ENCODE measurements at regions not wholly inside any gene's neighbourhood (a gene's known extent, or its start where the extent isn't known, plus 50 kb on each side); places are given as distances from the start of the nearest gene placed in this dataset.
"Not testable (repeated sequence)": the region's sequence is repeated elsewhere in the genome, so short reads cannot be mapped to it uniquely, and the experiment has no call there.

DNA sequence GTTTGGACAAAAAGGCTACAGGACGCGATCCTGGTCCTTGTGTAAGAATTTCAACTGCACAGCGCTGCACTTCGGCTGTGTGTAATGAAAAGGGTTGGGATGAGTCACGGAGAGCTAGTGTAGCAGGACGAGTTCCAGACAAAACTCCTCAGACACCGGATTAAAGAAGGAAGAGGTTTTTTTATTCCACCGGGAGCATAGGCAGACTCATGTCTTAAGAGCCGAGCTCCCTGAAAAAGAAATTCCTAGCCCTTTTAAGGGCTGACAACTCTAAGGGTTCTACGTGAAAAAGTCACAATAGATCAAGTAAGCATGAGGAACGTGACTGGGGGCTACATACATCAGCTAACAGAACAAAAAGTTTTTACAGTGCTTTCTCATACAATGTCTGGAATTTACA is 54.8 kb upstream of the FAM90A1 start:
- not testable (repeated sequence) for H3K4me2 ChIP-seq (ENCODE audit: low read length); H2AFZ ChIP-seq (ENCODE audit: low read depth, low read length)

DNA sequence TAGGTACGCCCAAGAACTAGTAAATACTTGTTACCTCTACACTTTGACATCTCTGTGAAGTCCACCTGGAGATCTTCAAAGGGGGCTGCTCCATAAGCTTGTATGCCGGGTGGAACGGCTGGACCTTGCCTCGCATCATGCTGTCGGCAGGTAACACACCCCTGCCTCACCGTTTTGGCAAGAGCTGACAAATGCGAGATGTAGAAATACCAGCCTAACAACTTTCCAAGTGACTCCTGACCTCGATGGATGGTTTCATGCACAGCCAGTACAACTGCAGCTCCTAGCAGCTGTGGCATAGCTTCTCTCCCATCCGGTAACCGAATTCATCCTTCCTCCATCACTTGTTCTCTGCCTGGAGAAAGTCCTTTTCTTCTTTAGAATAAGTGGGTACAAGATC is 58.3 kb upstream of the FAM90A1 start:
- not testable (repeated sequence) for H3K9ac ChIP-seq (ENCODE audit: low read length); H3K4me1 ChIP-seq (ENCODE audit: low read length); H4K20me1 ChIP-seq (ENCODE audit: insufficient read depth, low read length); H3K36me3 ChIP-seq (replicated peaks; ENCODE audit: low read depth, low read length); H3K9me3 ChIP-seq (ENCODE audit: insufficient read depth, low read length); H3K27me3 ChIP-seq (ENCODE audit: low read depth, low read length); H3K4me2 ChIP-seq (ENCODE audit: low read length); H3K4me3 ChIP-seq (ENCODE audit: low read length); H3K27ac ChIP-seq (ENCODE audit: low read length); H3K79me2 ChIP-seq (ENCODE audit: low read length); H2AFZ ChIP-seq (ENCODE audit: low read depth, low read length)

More for the DNA sequence above, 54.8 kb upstream of the FAM90A1 start:
- H3K4me1 ChIP-seq (ENCODE audit: low read length); H3K9ac ChIP-seq (ENCODE audit: low read length); H3K79me2 ChIP-seq (ENCODE audit: low read length); H3K27me3 ChIP-seq (ENCODE audit: low read depth, low read length); H3K27ac ChIP-seq (ENCODE audit: low read length); H3K9me3 ChIP-seq (ENCODE audit: insufficient read depth, low read length); H3K36me3 ChIP-seq (replicated peaks; ENCODE audit: low read depth, low read length); H3K4me3 ChIP-seq (ENCODE audit: low read length); H4K20me1 ChIP-seq (ENCODE audit: insufficient read depth, low read length): not testable (repeated sequence)

DNA sequence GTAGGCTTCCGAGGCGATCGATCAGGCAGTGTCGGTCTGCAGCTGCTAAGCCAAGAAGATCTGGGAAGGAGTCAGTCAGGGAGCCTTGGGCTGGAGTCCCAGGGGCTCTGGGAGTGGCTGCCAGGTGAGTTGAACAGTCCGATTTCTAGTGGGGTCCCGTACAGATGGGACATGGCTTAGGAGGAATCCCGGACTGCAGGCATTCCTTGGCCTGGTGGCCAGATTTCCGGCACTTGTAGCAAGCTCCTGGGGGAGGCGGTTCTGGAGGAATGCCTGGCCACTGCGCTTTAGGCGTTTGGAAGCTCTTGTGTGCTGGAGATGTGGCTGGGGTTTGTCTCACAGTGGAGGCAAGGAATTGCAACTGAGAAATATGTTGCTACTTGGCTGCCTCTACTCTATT is 64.3 kb upstream of the FAM90A1 start:
- H3K27me3 ChIP-seq (ENCODE audit: low read depth, low read length); H4K20me1 ChIP-seq (ENCODE audit: insufficient read depth, low read length); H3K4me1 ChIP-seq (ENCODE audit: low read length); H3K79me2 ChIP-seq (ENCODE audit: low read length); H3K27ac ChIP-seq (ENCODE audit: low read length); H2AFZ ChIP-seq (ENCODE audit: low read depth, low read length); H3K9me3 ChIP-seq (ENCODE audit: insufficient read depth, low read length); H3K4me3 ChIP-seq (ENCODE audit: low read length); H3K4me2 ChIP-seq (ENCODE audit: low read length); H3K36me3 ChIP-seq (replicated peaks; ENCODE audit: low read depth, low read length); H3K9ac ChIP-seq (ENCODE audit: low read length): not testable (repeated sequence)

DNA sequence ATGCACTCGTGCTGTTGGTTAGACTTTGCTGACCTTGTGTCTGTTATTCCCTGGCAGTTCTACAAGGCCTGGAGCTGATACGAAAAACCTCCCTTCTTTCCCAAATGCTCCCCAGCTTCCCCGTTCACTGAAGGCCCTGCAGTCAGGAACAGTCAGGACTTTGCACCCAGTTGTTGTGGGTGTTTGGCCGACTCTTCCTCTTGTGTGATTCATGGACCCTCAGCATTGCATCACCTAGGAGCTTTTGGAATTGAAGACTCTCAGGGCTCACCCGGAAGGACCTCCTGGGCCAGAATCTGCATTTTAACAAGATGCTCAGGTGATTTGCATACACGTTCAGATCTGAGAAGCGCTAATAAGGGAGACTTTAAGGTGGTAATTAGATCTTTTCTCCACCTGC is 67.2 kb upstream of the FAM90A1 start:
- not testable (repeated sequence) for H3K27ac ChIP-seq (ENCODE audit: low read length); H2AFZ ChIP-seq (ENCODE audit: low read depth, low read length); H3K9me3 ChIP-seq (ENCODE audit: insufficient read depth, low read length); H3K4me1 ChIP-seq (ENCODE audit: low read length); H3K4me2 ChIP-seq (ENCODE audit: low read length); H3K27me3 ChIP-seq (ENCODE audit: low read depth, low read length); H4K20me1 ChIP-seq (ENCODE audit: insufficient read depth, low read length); H3K4me3 ChIP-seq (ENCODE audit: low read length); H3K79me2 ChIP-seq (ENCODE audit: low read length); H3K36me3 ChIP-seq (replicated peaks; ENCODE audit: low read depth, low read length); H3K9ac ChIP-seq (ENCODE audit: low read length)

DNA sequence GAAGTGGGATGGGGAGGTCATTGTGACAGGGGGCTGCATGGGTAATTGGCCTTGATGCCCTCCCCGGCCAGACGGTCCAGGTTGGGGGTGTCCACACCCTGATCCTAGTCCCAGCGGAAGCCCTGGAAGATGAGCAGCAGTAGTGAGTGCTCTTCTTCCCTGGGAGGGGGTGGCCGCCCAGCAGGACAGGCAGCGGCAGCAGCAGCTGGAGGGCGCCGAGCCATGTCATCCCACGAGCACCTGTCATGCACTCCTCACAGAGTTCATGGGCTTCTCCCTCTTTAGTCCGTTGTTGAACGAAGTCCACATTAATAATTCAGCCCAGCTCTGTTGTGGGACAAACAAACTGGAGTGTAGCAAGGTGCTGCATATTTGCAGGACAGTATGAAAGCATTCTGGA is 81.2 kb upstream of the FAM90A1 start:
- H3K4me1 ChIP-seq (ENCODE audit: low read length); H3K4me3 ChIP-seq (ENCODE audit: low read length); H3K4me2 ChIP-seq (ENCODE audit: low read length); H3K36me3 ChIP-seq (replicated peaks; ENCODE audit: low read depth, low read length); H3K9me3 ChIP-seq (ENCODE audit: insufficient read depth, low read length); H3K27me3 ChIP-seq (ENCODE audit: low read depth, low read length); H3K27ac ChIP-seq (ENCODE audit: low read length); H3K79me2 ChIP-seq (ENCODE audit: low read length); H4K20me1 ChIP-seq (ENCODE audit: insufficient read depth, low read length); H3K9ac ChIP-seq (ENCODE audit: low read length); H2AFZ ChIP-seq (ENCODE audit: low read depth, low read length): not testable (repeated sequence)

DNA sequence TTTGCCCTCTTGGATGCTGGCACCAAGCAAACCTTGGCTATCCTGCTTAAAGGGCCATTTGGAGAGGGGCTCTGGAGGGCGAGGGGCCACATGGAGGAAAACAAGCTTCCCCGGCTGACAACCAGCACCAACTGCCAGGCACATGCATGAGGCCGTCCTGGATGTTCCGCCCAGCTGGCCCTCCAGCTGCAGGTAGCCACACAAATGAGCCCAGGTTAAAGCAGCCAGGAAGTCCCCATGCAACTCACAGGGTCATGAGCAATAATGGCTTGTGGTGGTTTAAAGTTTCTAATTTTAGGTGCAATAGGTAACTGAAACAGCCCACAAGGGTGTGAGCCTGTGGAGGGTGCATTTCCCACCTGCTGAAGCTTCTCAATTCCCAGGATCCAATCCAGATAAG is 88.6 kb upstream of the FAM90A1 start:
- not testable (repeated sequence) for H3K27ac ChIP-seq (ENCODE audit: low read length); H3K27me3 ChIP-seq (ENCODE audit: low read depth, low read length); H3K4me2 ChIP-seq (ENCODE audit: low read length); H3K4me3 ChIP-seq (ENCODE audit: low read length); H3K9me3 ChIP-seq (ENCODE audit: insufficient read depth, low read length); H3K9ac ChIP-seq (ENCODE audit: low read length); H2AFZ ChIP-seq (ENCODE audit: low read depth, low read length); H3K79me2 ChIP-seq (ENCODE audit: low read length); H4K20me1 ChIP-seq (ENCODE audit: insufficient read depth, low read length); H3K36me3 ChIP-seq (replicated peaks; ENCODE audit: low read depth, low read length)
- H3K4me1 ChIP-seq (ENCODE audit: low read length) = peaks cover 16% of the 10 kb centered on the region

DNA sequence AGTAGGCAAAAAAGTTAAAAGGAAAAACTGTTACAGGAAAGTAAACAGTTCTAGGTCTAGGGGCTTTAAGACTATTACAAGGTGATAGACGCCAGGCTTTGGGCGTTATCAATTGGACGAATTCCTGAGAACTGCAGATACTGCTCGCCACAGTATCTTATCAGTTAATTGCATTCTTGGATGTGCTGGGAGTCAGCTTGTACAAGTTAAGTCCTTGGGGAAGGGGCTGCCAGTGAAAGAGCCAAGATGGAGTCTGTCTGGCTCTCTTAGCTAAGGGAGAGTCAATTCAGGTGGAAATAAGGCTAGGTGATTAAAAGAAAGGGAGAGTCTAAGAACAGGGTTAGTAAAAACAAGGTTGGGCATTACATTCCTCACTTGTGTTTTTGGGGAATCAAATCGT is 90.3 kb upstream of the FAM90A1 start:
- H3K4me1 ChIP-seq (ENCODE audit: low read length) = peaks cover 17% of the 10 kb centered on the region
- H3K27me3 ChIP-seq (ENCODE audit: low read depth, low read length); H3K4me2 ChIP-seq (ENCODE audit: low read length); H3K4me3 ChIP-seq (ENCODE audit: low read length); H3K9ac ChIP-seq (ENCODE audit: low read length); H3K27ac ChIP-seq (ENCODE audit: low read length); H3K79me2 ChIP-seq (ENCODE audit: low read length); H2AFZ ChIP-seq (ENCODE audit: low read depth, low read length); H3K36me3 ChIP-seq (replicated peaks; ENCODE audit: low read depth, low read length); H4K20me1 ChIP-seq (ENCODE audit: insufficient read depth, low read length); H3K9me3 ChIP-seq (ENCODE audit: insufficient read depth, low read length): not testable (repeated sequence)

DNA sequence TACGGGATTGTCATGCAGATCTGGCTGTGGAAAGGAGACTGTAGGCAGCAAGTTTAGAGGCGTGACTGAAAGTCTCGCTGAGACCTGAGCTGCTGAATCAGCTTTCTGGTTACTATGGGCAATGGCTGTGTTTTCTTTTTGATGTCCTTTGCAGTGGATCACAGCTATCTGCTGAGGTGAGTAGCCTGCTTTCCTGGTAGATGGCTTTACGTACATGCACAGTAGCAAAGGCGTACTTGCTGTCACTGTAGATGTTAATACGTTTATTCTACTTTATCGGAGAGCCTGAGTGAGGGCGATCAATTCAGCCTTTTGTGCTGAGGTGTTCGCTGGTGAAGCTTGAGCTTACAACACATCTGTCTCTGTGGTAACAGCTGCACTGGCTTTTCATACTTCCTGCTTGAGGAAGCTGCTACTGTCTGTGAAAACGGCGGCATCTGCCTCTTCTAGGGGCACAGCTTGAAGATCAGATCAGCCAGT is 92.9 kb upstream of the FAM90A1 start:
- Histone ChIP-seq H3K9ac (ENCODE audit: low read length) (peak overlapping the region; percentile 30; the same call in 1 of the 2 replicates), H2AFZ (ENCODE audit: low read depth, low read length) (peak overlapping the region; percentile 9; the same call in 1 of the 2 replicates), H3K4me3 (ENCODE audit: low read length) (peak overlapping the region; percentile 70), H3K4me1 (ENCODE audit: low read length) (peaks cover 17% of the 10 kb centered on the region), H3K4me2 (ENCODE audit: low read length) (peak overlapping the region; percentile 81), H3K27ac (ENCODE audit: low read length) (peak overlapping the region; percentile 32; the same call in 1 of the 2 replicates)
- H4K20me1 ChIP-seq (ENCODE audit: insufficient read depth, low read length); H3K27me3 ChIP-seq (ENCODE audit: low read depth, low read length); H3K9me3 ChIP-seq (ENCODE audit: insufficient read depth, low read length); H3K36me3 ChIP-seq (replicated peaks; ENCODE audit: low read depth, low read length); H3K79me2 ChIP-seq (ENCODE audit: low read length): not testable (repeated sequence)

DNA sequence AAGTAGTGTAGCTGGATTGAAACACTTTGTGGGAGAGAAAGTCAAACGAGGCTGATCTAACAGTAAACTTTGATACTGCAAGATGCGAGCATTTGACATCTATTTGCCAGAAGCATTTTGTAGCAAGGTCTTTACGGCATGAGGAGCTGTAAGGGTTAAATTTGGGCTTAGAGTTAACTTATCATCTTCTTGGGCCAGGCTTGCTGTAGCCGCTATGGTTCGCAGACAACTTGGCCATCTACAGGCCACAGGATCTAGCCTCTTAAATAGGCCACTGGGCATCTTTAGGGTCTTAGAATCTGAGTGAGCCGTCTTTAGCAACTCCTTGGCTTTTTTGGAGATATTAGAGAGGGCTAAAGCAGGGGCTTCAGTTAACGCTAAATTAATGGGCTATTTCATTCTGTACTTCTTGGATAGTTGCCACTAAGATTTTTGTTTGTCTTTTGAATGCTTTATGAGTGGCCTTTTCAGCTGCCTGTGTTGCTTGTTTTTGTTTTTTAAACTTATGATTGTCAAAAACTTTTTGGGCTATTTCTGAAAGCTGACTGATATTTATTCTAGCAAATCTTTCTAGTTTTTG is 93.5 kb upstream of the FAM90A1 start:
- Histone ChIP-seq H3K4me1 (ENCODE audit: low read length) (peaks cover 17% of the 10 kb centered on the region), H3K4me3 (ENCODE audit: low read length) (peak overlapping the region; percentile 70), H3K4me2 (ENCODE audit: low read length) (peak overlapping the region; percentile 81)
- H3K79me2 ChIP-seq (ENCODE audit: low read length); H3K27me3 ChIP-seq (ENCODE audit: low read depth, low read length); H2AFZ ChIP-seq (ENCODE audit: low read depth, low read length); H3K9me3 ChIP-seq (ENCODE audit: insufficient read depth, low read length); H3K36me3 ChIP-seq (replicated peaks; ENCODE audit: low read depth, low read length); H4K20me1 ChIP-seq (ENCODE audit: insufficient read depth, low read length); H3K27ac ChIP-seq (ENCODE audit: low read length); H3K9ac ChIP-seq (ENCODE audit: low read length): not testable (repeated sequence)

DNA sequence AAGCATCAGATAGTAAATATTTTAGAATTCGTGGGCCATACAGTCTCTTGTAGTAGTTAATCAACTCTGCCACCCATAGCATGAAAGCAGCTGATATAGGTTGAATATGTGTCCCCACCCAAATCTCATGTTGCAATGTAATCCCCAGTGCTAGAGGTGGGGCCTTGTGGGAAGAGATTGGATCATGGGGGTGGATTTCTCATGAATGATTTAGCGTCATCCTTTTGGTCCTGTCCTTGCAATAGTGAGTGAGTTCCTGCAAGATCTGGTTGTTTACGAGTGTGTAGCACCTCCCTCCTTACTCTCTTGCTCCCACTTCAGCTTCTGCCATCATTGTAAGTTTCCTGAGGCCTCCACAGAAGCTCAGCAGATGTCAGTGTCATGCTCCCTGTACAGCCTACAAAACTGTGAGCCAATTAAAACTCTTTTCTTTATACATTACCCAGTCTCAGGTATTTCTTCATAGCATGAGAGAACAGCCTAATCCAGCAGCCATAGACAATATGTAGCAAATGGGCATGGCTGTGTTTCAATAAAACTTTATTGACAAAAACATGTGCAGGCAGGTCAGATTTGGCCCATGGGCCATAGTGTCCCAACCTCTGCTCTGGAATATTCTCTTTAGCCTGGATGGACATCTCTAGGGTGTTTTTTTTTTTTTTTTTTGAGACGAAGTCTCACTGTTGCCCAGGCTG is 97.9 kb upstream of the FAM90A1 start:
- H4K20me1 ChIP-seq (ENCODE audit: insufficient read depth, low read length); H3K4me3 ChIP-seq (ENCODE audit: low read length); H3K79me2 ChIP-seq (ENCODE audit: low read length); H3K36me3 ChIP-seq (replicated peaks; ENCODE audit: low read depth, low read length); H3K27me3 ChIP-seq (ENCODE audit: low read depth, low read length); H3K9me3 ChIP-seq (ENCODE audit: insufficient read depth, low read length); H2AFZ ChIP-seq (ENCODE audit: low read depth, low read length); H3K4me2 ChIP-seq (ENCODE audit: low read length); H3K9ac ChIP-seq (ENCODE audit: low read length); H3K27ac ChIP-seq (ENCODE audit: low read length): not testable (repeated sequence)
- peaks cover 14% of the 10 kb centered on the region for H3K4me1 ChIP-seq (ENCODE audit: low read length)
